ENCODE measurements at regions not wholly inside any gene's neighbourhood (a gene's known extent, or its start where the extent isn't known, plus 50 kb on each side); places are given as distances from the start of the nearest gene placed in this dataset.
A peak's percentile ranks its signal among the peaks of the same experiment; 100 is the strongest.
"Not testable (repeated sequence)": the region's sequence is repeated elsewhere in the genome, so short reads cannot be mapped to it uniquely, and the experiment has no call there.

- no peak for DNase-seq
Observed at GRCh38 chr14:46432516-46432915, 219.1 kb downstream of the RPL10L start.

GRCh38 chr14:46417066-46417465 lies 234.5 kb downstream of the RPL10L start:
- no peak for DNase-seq

GRCh38 chr14:46404865-46405811 lies 246.4 kb downstream of the RPL10L start:
- DNase-seq, result peak; percentile 21

GRCh38 chr14:46402001-46402690 lies 249.4 kb downstream of the RPL10L start:
- DNase-seq, result not testable (repeated sequence)

- DNase-seq, result no peak
Observed at GRCh38 chr14:46401066-46401465, 250.5 kb downstream of the RPL10L start.

- peak; percentile 84 for DNase-seq
Observed at GRCh38 chr14:46399049-46399448, 252.5 kb downstream of the RPL10L start.

- no peak for DNase-seq
Observed at GRCh38 chr14:46384611-46385010, 267.0 kb downstream of the RPL10L start.

GRCh38 chr14:46381674-46382073 lies 269.9 kb downstream of the RPL10L start:
- no peak for DNase-seq

- DNase-seq, result no peak
Observed at GRCh38 chr14:46378248-46378647, 273.3 kb downstream of the RPL10L start.

GRCh38 chr14:46377305-46377704 lies 274.3 kb downstream of the RPL10L start:
- no peak for DNase-seq

- no peak for DNase-seq
Observed at GRCh38 chr14:46369391-46369790, 282.2 kb downstream of the RPL10L start.

GRCh38 chr14:46368275-46368674 lies 283.3 kb downstream of the RPL10L start:
- no peak for DNase-seq

- DNase-seq, result no peak
Observed at GRCh38 chr14:46352844-46353243, 298.7 kb downstream of the RPL10L start.

GRCh38 chr14:46344327-46344937 lies 307.1 kb downstream of the RPL10L start:
- DNase-seq, result peak; percentile 30

GRCh38 chr14:46325777-46326176 lies 325.8 kb downstream of the RPL10L start:
- DNase-seq, result no peak

- DNase-seq, result no peak
Observed at GRCh38 chr14:46325157-46325556, 326.4 kb downstream of the RPL10L start.

- no peak for DNase-seq
Observed at GRCh38 chr14:46323404-46323762, 328.2 kb downstream of the RPL10L start.

- DNase-seq, result no peak
Observed at GRCh38 chr14:46322730-46323403, 328.7 kb downstream of the RPL10L start.

GRCh38 chr14:46322076-46322475 lies 329.5 kb downstream of the RPL10L start:
- no peak for DNase-seq

GRCh38 chr14:46306267-46306666 lies 345.3 kb downstream of the RPL10L start:
- DNase-seq, result no peak

GRCh38 chr14:46300765-46301164 lies 350.8 kb downstream of the RPL10L start:
- DNase-seq, result no peak

- no peak for DNase-seq
Observed at GRCh38 chr14:46290706-46291105, 360.9 kb downstream of the RPL10L start.

- DNase-seq, result no peak
Observed at GRCh38 chr14:46279776-46280175, 371.8 kb downstream of the RPL10L start.
